Endodermal cell (in vitro differentiated cells): ENCODE measurements at regions not wholly inside any gene's neighbourhood (a gene's known extent, or its start where the extent isn't known, plus 50 kb on each side); places are given as distances from the start of the nearest gene placed in this dataset.

Experiments used
- DNase-seq: peaks from one replicate; pipeline ENCODE4 v3.0.0-alpha.2; 2017
- H3K27ac ChIP-seq: 2 replicates; pipeline ENCODE4 v1.5.1; 2013; ENCODE audit warnings: mild to moderate bottlenecking, low read depth, low read length, moderate library complexity
- H3K27me3 ChIP-seq: 2 replicates; pipeline ENCODE4 v1.6.1; 2013; ENCODE audit warnings: mild to moderate bottlenecking, low read length, moderate library complexity; ENCODE audit not compliant: insufficient read depth, control insufficient read depth, poor library complexity, severe bottlenecking
- H3K36me3 ChIP-seq: 2 replicates; pipeline ENCODE4 v1.7.0; 2013; ENCODE audit warnings: mild to moderate bottlenecking, low read length, moderate library complexity; ENCODE audit not compliant: control insufficient read depth, insufficient read depth
- H3K4me1 ChIP-seq: one replicate; pipeline ENCODE4 v1.7.0; 2013; ENCODE audit warnings: low read length; ENCODE audit not compliant: control insufficient read depth, insufficient read depth
- H3K4me3 ChIP-seq: 2 replicates; pipeline ENCODE4 v1.5.1; 2013; ENCODE audit warnings: mild to moderate bottlenecking, low read length, moderate library complexity
- H3K9ac ChIP-seq: 2 replicates; pipeline ENCODE4 v1.6.1; 2013; ENCODE audit warnings: mild to moderate bottlenecking, low read length, moderate library complexity; ENCODE audit not compliant: poor library complexity, severe bottlenecking; ENCODE audit errors: extremely low read depth
- H3K9me3 ChIP-seq: 2 replicates; pipeline ENCODE4 v1.6.1; 2013; ENCODE audit warnings: mild to moderate bottlenecking, low read length, moderate library complexity; ENCODE audit not compliant: control insufficient read depth
- H3K27ac Mint-ChIP-seq: 2 replicates; pipeline ENCODE4 v1.8.0; 2020; ENCODE audit warnings: mixed read lengths
- H3K27me3 Mint-ChIP-seq: 2 replicates; pipeline ENCODE4 v1.8.0; 2021; ENCODE audit warnings: mild to moderate bottlenecking, mixed read lengths; ENCODE audit not compliant: insufficient read depth
- H3K36me3 Mint-ChIP-seq: 2 replicates; pipeline ENCODE4 v1.8.0; 2020; ENCODE audit warnings: low read depth, mixed read lengths
- H3K4me1 Mint-ChIP-seq: 2 replicates; pipeline ENCODE4 v1.8.0; 2020; ENCODE audit warnings: mixed read lengths
- H3K4me3 Mint-ChIP-seq: 2 replicates; pipeline ENCODE4 v1.8.0; 2020; ENCODE audit warnings: mild to moderate bottlenecking, moderate library complexity, mixed read lengths
- H3K9me3 Mint-ChIP-seq: 2 replicates; pipeline ENCODE4 v1.8.0; 2020; ENCODE audit warnings: mild to moderate bottlenecking, mixed read lengths
- CTCF ChIP-seq: fragments of 200-600 bp; sonication (generic); conservative IDR thresholded peaks from 2 replicates; pipeline ENCODE4 v1.5.0; 2021; ENCODE audit warnings: antibody characterized with exemption, mild to moderate bottlenecking
- WGBS, 2 experiments: methylation state at CpG; one replicate each; pipeline versions ENCODE4 v1.1.5 to v1.1.7; 2013; ENCODE audit warnings: missing lambda C conversion rate in 2 of 2, mixed read lengths in 1 of 2; ENCODE audit not compliant: insufficient coverage in 1 of 2, insufficient read length in 1 of 2; 5-methylcytosine and 5-hydroxymethylcytosine counted together

GRCh38 chr2:64268330-64269048 lies 124.3 kb upstream of the PELI1 start:
- 96 to 98% methylated on average over 6 to 9 of the region's 9 CpGs for WGBS, 2 experiments
- no peak for TF ChIP-seq CTCF
- H3K27me3 ChIP-seq = no peaks in the 10 kb centered on the region
- Mint-ChIP-seq H3K4me3 (no peak overlapping the region), H3K27ac (no peak overlapping the region), H3K36me3 (peaks cover 24% of the 10 kb centered on the region), H3K9me3 (peaks cover 5% of the 10 kb centered on the region), H3K27me3 (no peaks in the 10 kb centered on the region), H3K4me1 (peaks cover 40% of the 10 kb centered on the region)
- DNase-seq = no peak
- H3K9ac ChIP-seq = no peak overlapping the region
- H3K36me3 ChIP-seq = no peaks in the 10 kb centered on the region
- H3K9me3 ChIP-seq = no peaks in the 10 kb centered on the region
- no peak overlapping the region for H3K27ac ChIP-seq
- peaks cover 2% of the 10 kb centered on the region for H3K4me1 ChIP-seq
- no peak overlapping the region for H3K4me3 ChIP-seq

GRCh38 chr2:64273524-64274398 lies 129.5 kb upstream of the PELI1 start:
- Mint-ChIP-seq H3K27me3 (no peaks in the 10 kb centered on the region), H3K9me3 (peaks cover 5% of the 10 kb centered on the region), H3K27ac (peak overlapping the region; percentile 64), H3K36me3 (peaks cover 10% of the 10 kb centered on the region), H3K4me3 (no peak overlapping the region), H3K4me1 (peaks cover 48% of the 10 kb centered on the region)
- H3K9me3 ChIP-seq = no peaks in the 10 kb centered on the region
- no peaks in the 10 kb centered on the region for H3K27me3 ChIP-seq
- no peak for TF ChIP-seq CTCF
- no peak overlapping the region for H3K4me3 ChIP-seq
- no peaks in the 10 kb centered on the region for H3K36me3 ChIP-seq
- H3K27ac ChIP-seq = no peak overlapping the region
- no peak overlapping the region for H3K9ac ChIP-seq
- H3K4me1 ChIP-seq = peaks cover 19% of the 10 kb centered on the region
- WGBS, 2 experiments = 87 to 94% methylated on average over 3 to 6 of the region's 6 CpGs
- DNase-seq = peak; percentile 58

GRCh38 chr2:64274399-64275173 lies 130.4 kb upstream of the PELI1 start:
- Histone ChIP-seq H3K4me3 (no peak overlapping the region), H3K4me1 (peaks cover 19% of the 10 kb centered on the region), H3K9me3 (no peaks in the 10 kb centered on the region), H3K36me3 (no peaks in the 10 kb centered on the region), H3K27ac (no peak overlapping the region), H3K27me3 (no peaks in the 10 kb centered on the region), H3K9ac (no peak overlapping the region)
- Mint-ChIP-seq H3K4me1 (peaks cover 43% of the 10 kb centered on the region), H3K4me3 (no peak overlapping the region), H3K36me3 (peaks cover 10% of the 10 kb centered on the region), H3K27me3 (no peaks in the 10 kb centered on the region), H3K9me3 (peaks cover 5% of the 10 kb centered on the region), H3K27ac (no peak overlapping the region)
- TF ChIP-seq CTCF = no peak
- WGBS, 2 experiments = 83 to 95% methylated on average over 2 of the region's 2 CpGs
- peak; percentile 23 for DNase-seq
